ENCODE measurements at regions not wholly inside any gene's neighbourhood (a gene's known extent, or its start where the extent isn't known, plus 50 kb on each side); places are given as distances from the start of the nearest gene placed in this dataset.

DNA sequence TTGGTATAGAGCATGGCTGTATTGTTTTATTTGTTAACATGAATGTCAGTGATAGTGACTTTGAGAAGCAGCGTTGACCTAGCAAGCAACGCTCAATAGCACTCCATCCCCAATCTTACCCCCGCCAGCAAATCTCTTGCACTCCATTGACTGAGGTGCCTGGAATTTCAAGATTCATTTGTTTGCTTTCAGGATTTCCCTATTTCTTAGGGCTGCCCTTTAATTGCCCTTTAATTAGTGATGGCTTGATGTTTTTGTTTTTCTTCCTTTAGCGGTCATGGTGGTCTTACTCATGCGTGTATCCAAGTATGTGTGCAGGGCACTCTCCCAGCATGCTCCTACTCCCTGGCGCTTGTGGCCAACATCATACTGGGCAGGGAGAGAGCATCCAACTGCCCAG lies 216.8 kb upstream of the TBL1XR1 start:
- no peak for DNase-seq (ENCODE audit: insufficient read length)
- no peak for TF ChIP-seq TAF1 (IDR thresholded peaks at IDR 0.05; ENCODE audit: borderline replicate concordance, low read depth, low read length)
- no peak for FAIRE-seq

DNA sequence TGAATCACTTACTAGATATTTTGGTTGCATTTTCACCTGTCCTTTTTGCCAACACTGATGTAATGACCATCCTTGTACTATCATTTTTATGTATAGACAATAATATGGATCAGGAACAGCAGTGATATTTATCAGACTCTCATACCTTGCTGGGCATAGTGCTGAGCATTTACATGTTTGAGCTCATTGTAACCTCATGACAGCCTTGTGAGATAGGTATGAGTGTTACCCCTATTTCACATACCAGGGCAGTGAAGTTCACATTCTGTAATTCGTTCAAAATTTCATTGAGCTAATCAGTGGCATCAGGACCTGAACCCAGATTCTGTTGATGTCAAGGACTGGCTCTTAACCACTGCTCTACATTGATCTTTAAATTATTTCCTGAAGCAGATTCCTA lies 221.5 kb upstream of the TBL1XR1 start:
- FAIRE-seq (no peak), DNase-seq (ENCODE audit: insufficient read length) (no peak)
- no peak for TF ChIP-seq POLR2AphosphoS5 (IDR thresholded peaks at IDR 0.05; ENCODE audit: low read depth, low read length)
- TF ChIP-seq POLR2A (IDR thresholded peaks at IDR 0.05; ENCODE audit: low read depth, low read length), result no peak
- no peak for TF ChIP-seq TAF1 (IDR thresholded peaks at IDR 0.05; ENCODE audit: borderline replicate concordance, low read depth, low read length)

DNA sequence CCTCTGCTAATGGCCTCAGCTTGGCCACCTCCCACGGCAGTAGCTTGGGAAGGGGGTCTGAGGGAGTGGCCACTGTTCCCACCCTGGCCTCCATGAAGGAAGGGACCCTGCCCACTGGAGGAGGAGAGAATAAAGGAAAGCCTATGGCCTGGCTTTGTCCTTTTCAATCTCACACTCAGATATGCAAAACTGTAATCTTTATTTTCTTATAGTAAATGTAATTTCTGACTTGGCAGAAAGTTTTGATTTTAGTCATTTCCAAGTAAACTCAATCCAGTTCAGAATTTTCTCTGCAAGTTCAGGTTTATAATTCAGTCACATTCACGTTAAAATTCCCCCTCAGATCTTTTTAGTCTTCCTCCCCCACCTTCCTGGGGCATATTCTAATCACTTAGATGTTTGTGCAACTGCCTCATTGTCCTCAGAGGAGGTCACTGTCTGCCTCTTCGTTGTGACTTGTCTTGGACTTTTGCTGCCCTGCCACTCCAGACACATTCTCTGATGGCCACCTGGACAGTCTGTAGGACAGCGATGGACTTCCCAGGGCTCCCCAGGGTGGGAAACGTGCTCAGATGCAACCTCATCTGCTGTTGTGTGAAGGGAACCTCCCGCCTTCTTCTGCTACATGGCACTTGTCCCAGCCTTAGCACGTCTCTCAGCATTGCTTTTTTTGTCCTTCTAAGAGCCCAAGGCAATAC lies 222.8 kb upstream of the TBL1XR1 start:
- FAIRE-seq, result no peak
- no peak for TF ChIP-seq TAF1 (IDR thresholded peaks at IDR 0.05; ENCODE audit: borderline replicate concordance, low read depth, low read length)

DNA sequence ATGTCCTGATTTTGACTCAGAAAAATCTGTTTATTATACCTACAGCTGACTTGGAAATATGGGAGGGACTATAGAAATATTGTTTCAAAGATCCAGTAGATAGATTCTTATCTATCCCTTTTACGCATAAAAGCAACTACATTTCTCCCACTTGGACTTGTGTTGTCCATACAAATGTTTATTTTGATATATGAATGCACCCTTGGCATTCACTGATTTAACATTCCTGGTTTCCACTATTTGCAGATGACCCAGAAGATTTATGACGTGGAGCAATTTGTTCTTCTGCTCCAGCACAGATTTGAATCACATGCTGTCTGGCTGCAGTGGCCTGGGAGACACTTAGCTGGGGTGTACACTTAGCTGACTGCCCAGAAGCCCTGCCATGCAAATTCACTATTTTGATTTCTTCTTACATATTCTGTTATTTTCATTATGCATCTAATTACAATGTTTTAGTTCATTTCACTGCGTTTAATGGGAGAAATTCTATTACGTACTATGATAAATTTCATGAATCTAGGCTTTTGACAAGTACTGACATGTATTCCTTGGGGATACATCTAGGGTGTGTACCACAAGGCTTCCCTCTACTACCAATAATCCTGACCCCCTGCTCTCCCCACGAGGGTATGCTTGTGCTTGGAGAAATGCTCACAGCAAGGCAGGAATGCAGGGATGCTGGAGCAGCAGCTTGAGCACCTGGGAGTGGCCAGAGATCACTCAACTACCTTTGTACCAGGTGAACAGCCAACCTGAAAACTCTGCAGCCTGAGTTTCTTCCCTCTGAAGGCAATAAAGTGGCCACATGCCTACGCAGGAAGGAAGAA lies 223.6 kb upstream of the TBL1XR1 start:
- TF ChIP-seq POLR2AphosphoS5 (IDR thresholded peaks at IDR 0.05; ENCODE audit: low read depth, low read length) (no peak), TAF1 (IDR thresholded peaks at IDR 0.05; ENCODE audit: borderline replicate concordance, low read depth, low read length) (no peak), POLR2A (IDR thresholded peaks at IDR 0.05; ENCODE audit: low read depth, low read length) (no peak)
- no peak for DNase-seq (ENCODE audit: insufficient read length)
- no peak for FAIRE-seq

More for the DNA sequence above, 222.8 kb upstream of the TBL1XR1 start:
- no peak for DNase-seq (ENCODE audit: insufficient read length)

DNA sequence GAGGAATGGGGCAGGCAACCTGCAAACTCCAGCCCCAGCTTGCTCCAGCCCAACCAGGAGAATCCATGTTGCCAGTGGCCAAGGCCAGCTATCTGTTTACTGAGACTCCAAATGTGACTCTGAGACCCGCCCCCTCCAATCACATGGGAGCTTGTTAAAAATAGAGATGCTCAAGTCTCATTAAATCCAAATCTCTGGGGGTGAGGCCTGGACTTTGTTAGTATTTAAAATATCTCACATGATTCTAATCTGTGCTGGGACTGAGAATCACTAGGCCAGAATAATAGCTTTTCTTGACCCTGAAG lies 224.2 kb upstream of the TBL1XR1 start:
- FAIRE-seq (no peak), DNase-seq (ENCODE audit: insufficient read length) (no peak)
- TF ChIP-seq POLR2AphosphoS5 (IDR thresholded peaks at IDR 0.05; ENCODE audit: low read depth, low read length) (no peak), POLR2A (IDR thresholded peaks at IDR 0.05; ENCODE audit: low read depth, low read length) (no peak), TAF1 (IDR thresholded peaks at IDR 0.05; ENCODE audit: borderline replicate concordance, low read depth, low read length) (no peak)

DNA sequence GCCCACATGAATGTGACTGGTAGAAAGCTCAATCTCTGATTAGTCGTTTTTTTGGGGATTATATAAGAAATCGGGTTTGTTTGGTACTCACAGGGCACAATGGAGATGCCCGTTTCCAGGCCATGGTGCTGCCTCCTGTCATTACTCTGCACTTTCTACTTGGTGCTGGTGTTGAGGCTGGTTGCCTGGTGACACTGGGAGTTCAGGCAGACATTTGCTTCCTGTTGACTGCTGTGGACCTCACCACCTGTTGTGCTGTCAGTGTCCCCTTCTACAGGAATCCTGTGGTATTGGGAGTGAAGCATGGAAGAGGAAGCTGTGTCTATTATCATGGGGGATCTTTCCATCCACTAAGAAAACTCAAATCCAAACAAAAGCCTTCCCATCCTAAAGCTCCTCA lies 227.2 kb upstream of the TBL1XR1 start:
- TF ChIP-seq TAF1 (IDR thresholded peaks at IDR 0.05; ENCODE audit: borderline replicate concordance, low read depth, low read length), result no peak
- no peak for TF ChIP-seq POLR2AphosphoS5 (IDR thresholded peaks at IDR 0.05; ENCODE audit: low read depth, low read length)
- DNase-seq (ENCODE audit: insufficient read length) (no peak), FAIRE-seq (no peak)

DNA sequence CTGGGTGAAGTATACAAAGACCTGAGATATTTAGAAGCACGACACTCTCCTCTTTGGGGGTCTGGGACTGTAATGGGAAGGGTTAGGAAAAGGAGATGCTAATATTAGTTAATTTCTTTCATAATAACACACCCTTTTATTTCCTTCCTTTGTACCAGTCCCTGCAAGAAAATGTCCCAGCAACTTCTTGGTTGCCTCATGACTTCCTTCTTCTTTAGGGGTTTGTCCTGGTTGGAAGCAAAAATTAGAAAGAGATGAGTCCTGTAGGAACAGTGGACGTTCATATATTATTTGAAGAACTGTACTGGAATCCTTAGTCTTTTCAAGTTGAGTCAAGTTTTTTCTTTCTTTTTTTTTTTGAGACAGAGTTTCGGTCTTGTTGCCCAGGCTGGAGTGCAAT lies 227.8 kb upstream of the TBL1XR1 start:
- FAIRE-seq (no peak), DNase-seq (ENCODE audit: insufficient read length) (no peak)
- TF ChIP-seq TAF1 (IDR thresholded peaks at IDR 0.05; ENCODE audit: borderline replicate concordance, low read depth, low read length) (no peak), POLR2AphosphoS5 (IDR thresholded peaks at IDR 0.05; ENCODE audit: low read depth, low read length) (no peak), POLR2A (IDR thresholded peaks at IDR 0.05; ENCODE audit: low read depth, low read length) (no peak)

DNA sequence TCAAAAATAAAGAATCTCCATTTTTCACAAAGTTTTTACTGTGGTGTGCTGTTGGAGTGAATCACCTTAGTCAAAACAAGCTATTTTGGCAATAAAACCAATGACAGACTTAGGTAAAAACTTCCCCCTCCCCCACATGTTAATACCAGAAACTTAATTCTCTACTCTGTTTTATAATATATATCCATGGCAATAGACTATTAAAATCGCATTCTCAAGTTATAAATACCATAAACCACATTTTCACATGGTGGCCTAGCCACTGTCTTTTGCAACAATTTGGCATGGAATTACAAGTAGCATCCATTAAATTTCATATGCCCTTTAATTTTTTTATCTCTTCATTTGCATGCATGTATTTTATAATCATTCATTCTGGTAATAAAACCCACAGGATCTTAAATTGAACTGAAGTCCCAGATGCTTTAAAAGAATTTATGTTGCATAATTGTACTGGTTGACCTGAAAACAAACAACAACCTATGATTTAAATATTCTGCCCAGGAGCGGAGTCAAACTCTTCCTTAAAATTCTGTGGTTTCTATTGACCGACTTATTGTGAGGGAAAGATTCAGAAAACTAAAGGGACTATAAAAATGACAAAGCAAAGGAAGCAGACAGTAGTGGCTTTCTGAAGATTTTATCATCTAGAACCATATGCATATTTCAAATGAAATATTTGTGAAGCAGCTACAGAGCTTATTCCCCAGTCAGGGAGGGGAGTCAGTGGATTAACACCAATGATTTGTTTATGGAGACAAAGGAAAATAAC lies 229.0 kb upstream of the TBL1XR1 start:
- FAIRE-seq (no peak), DNase-seq (ENCODE audit: insufficient read length) (no peak)
- TF ChIP-seq TAF1 (IDR thresholded peaks at IDR 0.05; ENCODE audit: borderline replicate concordance, low read depth, low read length) (no peak), POLR2AphosphoS5 (IDR thresholded peaks at IDR 0.05; ENCODE audit: low read depth, low read length) (no peak), POLR2A (IDR thresholded peaks at IDR 0.05; ENCODE audit: low read depth, low read length) (no peak)

DNA sequence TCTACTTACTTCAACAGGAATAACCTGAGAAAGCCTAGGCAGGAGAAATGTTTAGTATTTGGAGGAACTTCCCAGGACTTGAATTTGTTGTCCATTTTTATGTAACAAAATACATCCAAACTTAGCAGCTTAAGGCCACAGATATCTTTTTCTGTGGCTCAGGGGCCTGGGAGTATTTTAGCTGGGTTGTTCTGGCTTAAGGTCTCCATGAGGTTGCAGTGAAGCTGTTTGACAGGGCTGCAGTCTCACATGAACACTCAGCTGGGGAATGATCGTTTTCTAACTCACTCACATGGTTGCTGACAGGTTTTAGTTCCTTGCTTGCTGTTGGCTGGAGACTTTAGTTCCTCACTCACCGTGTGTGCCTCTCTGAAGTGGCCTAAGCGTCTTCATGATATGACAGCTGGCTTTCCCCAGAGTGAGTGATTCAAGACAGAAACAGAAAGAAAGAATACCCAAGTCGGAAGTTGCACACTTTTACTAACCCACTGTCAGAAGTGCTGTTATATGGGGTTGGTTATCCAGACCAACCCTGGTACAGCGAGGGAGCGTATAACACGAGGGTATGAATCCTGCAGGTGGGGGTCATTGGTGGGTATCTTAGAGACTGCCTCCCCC lies 229.7 kb upstream of the TBL1XR1 start:
- TF ChIP-seq POLR2AphosphoS5 (IDR thresholded peaks at IDR 0.05; ENCODE audit: low read depth, low read length) (no peak), POLR2A (IDR thresholded peaks at IDR 0.05; ENCODE audit: low read depth, low read length) (no peak), TAF1 (IDR thresholded peaks at IDR 0.05; ENCODE audit: borderline replicate concordance, low read depth, low read length) (no peak)
- FAIRE-seq, result peak; percentile 95
- DNase-seq (ENCODE audit: insufficient read length), result peak; percentile 38

DNA sequence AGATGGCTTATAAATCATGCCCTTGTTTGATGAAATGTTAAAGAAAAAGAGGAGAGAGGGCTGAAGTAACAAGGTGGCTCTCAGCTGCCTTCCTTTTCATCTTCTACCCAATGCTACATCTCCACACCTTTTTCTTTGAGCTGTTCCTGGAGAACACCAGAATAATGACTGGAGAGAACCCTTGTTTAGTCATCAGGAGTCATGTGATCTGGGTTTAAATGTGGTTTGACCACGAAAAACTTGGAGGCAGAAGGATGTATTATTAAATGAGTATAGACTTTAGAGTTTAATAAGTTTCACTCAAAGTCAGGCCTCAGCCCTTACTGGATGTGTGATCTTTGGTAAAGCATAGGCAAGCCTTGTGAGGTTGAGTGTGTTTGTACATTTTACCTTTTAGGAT lies 230.3 kb upstream of the TBL1XR1 start:
- no peak for FAIRE-seq
- no peak for TF ChIP-seq POLR2A (IDR thresholded peaks at IDR 0.05; ENCODE audit: low read depth, low read length)
- TF ChIP-seq TAF1 (IDR thresholded peaks at IDR 0.05; ENCODE audit: borderline replicate concordance, low read depth, low read length), result no peak
- no peak for TF ChIP-seq POLR2AphosphoS5 (IDR thresholded peaks at IDR 0.05; ENCODE audit: low read depth, low read length)
- no peak for DNase-seq (ENCODE audit: insufficient read length)

DNA sequence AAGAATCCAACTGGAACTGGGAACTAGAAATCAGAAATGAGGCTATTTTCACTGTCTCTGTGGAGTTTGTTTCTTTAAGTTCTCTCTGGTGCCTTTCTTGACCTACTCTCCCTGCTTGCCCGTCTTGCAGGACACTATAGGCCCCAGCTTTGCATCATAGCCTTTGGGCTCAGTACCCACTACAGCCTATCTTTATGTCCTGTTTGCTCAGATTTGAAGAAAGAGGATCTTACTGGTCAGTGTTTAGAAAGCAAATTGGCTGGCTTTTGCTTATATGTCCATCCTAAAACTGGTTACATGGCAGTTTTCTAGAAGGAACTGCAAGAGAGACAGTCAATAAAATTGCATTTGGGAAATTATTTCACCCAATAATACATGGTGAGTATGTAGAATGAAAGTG lies 231.8 kb upstream of the TBL1XR1 start:
- TF ChIP-seq TAF1 (IDR thresholded peaks at IDR 0.05; ENCODE audit: borderline replicate concordance, low read depth, low read length) (no peak), POLR2A (IDR thresholded peaks at IDR 0.05; ENCODE audit: low read depth, low read length) (no peak), POLR2AphosphoS5 (IDR thresholded peaks at IDR 0.05; ENCODE audit: low read depth, low read length) (no peak)
- FAIRE-seq (no peak), DNase-seq (ENCODE audit: insufficient read length) (no peak)
